GM19351 (cell line): ENCODE measurements at regions not wholly inside any gene's neighbourhood (a gene's known extent, or its start where the extent isn't known, plus 50 kb on each side); places are given as distances from the start of the nearest gene placed in this dataset.

ENCODE experiments used
- ATAC-seq: cut with Tn5 transposase; IDR thresholded peaks from one replicate; pipeline ENCODE4 v1.9.1; 2021; ENCODE audit warnings: mild to moderate bottlenecking, moderate library complexity; ENCODE audit not compliant: unreplicated experiment

DNA sequence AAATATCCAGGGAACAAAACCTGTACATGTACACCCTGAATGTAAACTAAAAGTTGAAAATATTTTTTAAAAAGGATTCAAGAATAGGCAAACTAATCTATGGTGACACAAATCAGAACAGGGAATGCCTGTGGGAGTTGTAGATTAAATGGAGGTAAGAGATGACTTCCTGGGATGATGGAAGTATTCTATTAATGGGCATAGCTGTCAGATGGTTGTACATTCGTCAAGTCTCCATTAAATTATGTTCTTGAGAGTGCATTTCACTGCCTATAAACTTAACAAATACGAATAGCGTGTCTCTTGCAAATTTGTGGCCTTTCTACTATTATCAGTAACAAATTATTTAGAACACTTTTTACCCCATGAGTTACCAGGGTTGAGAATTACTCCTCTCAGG lies 207.0 kb downstream of the HNMT start:
- ATAC-seq = no peak

DNA sequence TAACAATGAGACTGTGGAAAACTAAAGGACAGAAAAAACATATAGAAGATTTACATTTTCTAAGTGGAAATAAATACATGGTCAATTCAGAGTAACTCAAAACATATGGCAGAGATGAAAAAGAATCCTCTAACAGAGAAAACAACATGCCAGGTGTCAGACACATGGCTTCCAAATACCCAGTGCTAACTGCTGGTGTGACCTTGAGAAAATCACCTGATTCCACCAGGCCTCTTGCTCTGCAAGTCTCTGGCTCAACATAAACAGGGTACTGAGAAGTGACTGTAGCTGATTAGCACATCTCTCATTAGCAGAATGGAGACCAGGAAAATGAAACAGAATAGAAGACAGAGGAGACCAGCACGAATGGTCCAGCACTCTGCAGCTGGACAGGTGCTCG lies 210.8 kb downstream of the HNMT start:
- ATAC-seq = no peak

DNA sequence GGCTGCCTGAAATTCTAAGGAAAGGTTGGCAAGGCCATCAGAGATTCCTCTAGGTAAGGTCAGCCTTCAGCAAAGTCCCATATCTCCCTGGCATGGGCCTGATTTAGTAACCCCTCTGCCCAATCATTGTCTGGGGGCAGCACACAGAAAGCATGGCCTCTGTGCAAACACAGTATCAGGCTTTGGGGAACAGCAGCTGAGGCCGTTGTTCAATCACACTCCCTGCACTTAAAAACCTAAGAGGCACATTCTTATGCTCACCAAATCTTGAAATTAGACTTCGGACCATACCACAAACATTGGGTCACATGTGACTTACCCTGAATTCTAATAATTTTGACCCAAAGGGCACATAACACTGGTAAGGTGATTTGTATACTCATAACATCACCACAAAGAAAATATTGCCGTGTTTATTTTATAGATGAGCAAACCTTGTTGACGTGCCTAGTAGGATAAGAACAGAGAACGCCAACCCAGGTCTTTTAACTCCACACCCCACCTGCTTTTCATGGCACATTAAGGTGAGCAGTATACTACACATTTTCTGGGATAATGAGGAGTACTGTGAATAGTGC lies 212.7 kb downstream of the HNMT start:
- no peak for ATAC-seq

DNA sequence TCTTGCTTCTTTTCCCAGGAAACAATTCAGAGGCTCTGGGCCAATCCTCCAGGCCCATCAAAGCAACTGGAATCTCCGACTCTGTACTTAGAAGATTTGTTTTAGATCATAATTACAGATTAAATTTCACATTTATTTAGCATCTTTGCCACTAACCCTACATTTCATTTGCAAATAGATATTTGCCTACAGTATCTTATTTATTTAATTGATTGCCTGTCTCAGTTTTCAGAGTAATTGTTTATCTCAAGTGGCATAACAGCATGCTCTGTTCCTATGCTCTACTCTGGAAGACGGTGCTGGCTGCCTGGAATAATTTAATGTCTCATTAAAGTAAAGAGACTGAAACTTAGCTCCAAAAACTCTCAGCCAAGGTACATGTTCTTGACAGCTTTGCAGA lies 213.4 kb downstream of the HNMT start:
- no peak for ATAC-seq

DNA sequence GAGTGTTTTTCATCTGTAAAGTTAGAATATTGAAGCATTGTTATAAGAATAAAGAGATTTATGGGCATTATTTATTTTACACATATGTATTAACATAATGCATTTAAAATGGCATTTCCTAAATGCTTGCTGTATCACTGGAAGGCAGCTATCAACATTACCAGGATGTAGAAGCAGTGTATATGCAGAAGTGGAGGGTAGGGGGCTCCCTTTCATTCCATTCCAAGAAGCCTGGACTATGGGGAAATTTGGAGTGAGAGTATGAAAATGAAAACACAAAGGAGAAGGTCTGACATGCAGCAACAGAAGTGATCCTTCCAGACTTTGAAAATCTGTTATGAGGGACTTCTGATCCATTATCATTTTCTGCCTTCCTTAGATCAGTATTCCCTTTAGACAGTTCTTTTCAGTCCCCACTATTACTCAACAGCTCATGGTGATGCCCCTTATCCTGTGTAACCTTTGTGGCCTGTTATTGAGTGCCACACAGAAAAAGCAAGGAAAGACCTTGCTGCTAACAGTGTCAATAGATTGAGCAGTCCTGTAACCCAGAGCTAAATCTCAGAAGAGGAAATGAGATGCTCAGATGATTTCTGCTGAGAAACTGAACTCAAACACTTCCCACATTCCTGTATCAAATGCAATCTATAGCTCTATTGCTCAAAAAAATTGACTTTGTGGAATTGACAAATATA lies 216.6 kb downstream of the HNMT start:
- ATAC-seq = no peak

DNA sequence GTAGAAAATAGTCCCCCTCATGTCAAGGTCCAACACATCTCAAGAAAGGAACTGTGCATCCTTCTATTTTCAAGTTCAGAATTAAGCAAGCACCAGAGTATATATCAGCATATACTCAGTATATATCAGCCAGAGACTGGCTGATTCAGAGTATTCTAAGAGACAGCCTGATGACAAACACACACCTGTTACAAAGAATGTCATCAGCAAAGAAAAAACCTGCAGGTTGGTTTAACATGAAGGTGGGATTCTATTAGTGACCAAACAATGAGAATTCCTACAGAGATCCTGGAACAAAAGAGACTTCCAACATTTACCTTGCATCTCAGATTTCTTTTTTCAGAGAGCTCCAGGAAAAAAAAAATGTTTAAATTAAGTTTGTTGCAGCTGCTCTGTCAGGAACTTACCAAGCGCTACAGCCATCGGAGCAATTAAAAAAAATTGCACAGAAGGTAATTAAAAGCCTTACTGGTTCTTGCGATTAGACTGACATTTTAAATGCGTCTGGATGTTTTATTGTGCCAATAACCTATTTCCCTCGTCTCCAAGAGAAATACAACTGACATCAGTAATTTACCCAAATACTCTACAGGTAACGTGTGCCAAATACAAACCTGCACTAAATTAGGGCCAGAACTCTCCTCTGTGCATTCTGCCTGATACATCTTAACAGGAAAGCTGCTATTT lies 218.1 kb downstream of the HNMT start:
- no peak for ATAC-seq

DNA sequence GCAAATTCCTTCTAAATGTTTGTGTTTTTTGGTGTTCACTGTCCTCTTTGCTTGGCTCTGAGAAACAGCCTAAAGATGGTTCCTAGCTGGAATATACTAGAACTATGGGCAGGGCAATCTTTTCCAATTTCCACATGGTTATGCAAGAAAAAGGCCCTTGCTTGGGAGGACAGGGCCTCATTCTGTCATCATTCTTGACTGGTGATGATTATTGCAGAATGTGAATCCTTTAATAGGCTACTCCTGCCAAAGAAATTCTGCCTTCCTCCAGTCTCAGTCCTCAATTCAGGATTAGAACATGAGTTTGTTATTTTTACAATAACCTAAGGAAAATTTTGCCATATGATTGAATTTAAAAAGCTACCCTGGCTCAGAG lies 218.7 kb downstream of the HNMT start:
- ATAC-seq = no peak

DNA sequence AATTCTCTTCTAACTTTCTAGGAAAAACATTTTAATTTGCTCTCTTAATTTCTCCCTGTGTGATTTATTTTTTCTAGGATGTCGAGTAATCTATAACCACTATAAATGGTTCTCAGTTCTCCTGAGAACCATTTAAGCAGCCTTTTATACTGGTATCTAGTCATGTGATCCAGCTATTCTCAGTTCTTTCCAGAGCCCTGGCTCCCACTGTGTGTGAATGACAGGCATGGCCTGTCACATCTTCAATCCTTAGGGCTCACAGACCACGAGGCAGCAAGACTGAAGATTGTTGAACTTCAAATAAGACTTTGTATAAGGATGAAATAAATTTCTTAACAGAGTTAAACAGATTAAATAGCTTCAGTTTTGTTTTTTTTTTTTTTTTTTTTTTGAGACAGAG lies 219.4 kb downstream of the HNMT start:
- no peak for ATAC-seq

DNA sequence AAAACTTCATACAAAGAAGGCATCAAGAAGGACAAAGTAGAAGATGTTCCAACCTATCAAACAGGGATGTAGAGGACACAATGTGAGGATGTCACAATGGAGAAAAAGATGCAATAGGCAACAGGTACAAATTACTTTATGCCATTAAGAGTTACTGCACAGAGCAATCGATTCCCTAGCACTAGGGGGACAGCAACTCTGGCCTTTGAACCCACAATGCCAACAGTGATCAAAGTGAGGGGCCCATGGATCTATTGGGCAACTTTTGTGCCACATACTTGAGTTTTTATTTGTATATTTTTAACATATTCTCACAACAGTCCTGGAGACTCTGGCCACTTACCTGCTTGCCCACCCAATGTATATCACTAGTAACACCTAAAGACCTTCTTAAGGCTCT lies 220.2 kb downstream of the HNMT start:
- ATAC-seq = no peak

DNA sequence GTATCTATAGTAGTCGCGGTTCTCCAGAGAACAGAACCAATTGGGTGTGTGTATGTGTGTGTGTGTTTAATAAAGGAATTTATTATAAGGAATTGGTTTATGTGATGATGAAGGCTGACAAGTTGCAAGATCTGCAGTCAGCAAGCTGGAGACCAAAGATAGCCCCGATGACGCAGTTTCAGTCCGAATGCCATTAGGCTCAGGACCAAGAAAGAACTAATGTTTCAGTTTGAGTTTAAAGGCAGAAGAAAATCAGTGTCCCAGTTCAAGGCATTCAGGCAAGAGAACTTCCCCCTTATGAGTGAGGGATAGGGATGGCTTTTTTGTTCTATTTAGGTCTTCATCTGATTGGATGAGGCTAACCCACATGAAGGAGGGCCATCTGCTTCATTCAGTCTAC lies 221.6 kb downstream of the HNMT start:
- ATAC-seq = no peak

DNA sequence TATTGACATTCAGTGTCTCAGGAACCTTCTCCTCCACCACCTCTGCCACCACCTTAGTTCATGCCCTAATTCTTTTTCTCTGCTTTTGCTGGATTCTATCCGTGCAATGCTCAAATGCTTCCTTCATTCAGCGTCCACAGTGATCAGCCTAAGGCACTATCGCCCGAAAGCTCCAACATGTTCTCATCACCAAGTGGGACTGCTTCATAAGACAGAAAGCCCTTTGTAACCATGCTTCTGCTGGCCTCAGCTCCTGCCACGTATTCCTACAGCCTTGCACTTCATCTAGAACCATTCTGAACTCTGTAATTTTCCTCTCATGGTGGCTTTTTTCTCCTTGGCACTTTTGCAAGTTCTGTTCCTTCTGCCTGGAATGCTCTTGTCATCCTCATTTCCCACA lies 222.9 kb downstream of the HNMT start:
- ATAC-seq = no peak

DNA sequence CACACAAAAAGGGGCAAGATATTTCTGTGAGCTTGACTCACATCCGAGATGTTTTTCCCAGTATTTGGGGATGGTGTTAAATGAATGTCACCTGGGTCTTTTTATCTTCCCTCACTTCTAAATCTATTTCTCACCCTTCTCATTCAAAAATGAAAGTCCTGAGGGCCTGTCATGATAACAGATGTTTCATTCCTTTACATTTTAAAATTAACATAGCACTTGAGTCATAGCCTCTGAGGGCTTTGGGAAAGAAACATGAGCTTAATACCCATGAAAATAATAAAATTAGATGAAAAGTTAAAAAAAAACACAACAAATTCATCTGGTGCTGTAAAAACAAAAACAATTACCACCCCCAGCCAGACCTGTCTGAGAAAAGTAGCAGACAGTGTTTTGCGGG lies 226.7 kb downstream of the HNMT start:
- ATAC-seq = no peak

DNA sequence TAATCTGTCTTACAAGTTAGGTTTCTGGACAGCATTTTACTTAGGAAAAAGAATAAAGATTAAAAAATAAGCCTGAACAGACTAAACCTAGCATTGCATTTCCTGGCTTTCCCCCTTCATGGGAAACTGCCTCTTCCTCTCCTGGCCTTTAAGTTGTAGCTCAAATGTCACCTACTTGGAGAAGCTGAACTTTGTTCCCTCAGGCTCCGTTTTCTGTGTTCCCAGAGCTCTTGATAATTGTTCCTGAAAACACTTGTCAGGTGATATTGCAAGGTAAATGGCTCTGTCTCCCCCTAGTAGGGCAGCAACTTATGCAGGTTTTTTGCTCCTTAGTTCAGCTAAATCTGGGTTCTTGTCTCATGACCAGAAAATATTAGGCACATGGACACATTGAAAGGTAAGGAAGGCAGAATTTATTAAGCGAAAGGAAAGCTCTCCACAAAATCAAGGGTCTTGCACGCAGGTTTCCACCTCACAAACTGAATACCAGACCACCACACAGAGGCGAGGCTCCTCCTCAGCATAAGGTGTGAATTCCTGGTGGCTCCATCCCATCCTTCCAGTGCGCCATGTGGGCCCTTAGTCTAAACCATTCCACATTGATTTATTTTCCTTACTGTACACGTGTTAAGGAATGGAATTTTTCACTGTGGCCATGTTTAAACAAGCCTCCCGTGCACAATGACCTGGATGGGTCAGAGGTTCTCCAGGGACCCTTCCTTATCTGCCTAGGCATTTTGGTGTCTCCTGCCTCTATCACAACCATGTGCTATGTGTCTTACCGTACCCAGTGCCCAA lies 229.3 kb downstream of the HNMT start:
- no peak for ATAC-seq

DNA sequence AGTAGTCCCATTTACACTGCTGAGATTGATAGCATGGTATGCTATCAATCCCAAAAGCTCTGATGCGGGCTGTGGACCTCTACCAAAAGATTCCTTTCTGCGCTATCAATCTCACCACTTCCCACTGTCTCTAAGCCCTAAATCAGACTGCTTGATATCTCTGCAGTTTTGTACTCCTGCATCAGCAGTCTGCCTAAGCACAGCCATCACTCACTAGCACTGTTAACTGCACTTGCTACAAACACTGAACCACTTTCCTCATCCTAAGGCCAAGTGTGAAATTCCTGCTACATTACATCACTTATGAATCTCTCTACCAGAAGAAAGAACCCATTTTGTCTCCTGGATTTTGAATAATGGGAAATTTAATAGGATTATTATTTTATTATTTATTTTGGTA lies 237.0 kb downstream of the HNMT start:
- ATAC-seq = no peak

DNA sequence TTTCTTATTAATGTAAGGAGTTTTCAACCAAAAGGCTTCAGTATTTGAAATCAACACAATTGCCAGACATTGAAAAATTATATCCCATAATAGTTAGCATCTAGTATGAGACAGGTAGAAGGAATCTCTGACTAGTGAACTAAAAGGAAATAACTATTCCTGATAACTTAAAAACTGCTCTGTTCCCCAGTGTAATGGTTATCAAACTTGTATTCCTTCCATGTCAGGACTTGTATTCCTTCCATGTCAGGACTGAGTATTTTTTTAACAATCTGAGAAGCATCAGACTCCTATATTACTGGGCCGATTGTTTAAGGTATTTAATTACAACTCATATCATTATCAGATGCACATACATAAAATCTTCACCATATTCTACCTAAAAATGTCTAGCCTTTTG lies 238.5 kb downstream of the HNMT start:
- no peak for ATAC-seq

DNA sequence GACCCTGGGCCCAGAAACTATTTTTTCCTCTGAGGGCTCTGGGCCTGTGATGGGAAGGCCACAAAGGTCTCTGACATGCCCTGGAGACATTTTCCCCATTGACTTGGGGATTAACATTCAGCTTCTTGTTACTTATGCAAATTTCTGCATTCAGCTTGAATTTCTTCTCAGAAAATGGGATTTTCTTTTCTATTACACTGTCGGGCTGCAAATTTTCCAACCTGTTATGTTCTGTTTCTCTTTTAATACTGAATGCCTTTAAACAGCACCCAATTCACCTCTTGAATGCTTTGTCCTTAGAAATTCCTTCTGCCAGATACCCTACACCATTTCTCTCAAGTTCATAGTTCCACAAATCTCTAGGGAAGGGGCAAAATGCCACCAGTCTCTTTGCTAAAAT lies 241.0 kb downstream of the HNMT start:
- no peak for ATAC-seq

DNA sequence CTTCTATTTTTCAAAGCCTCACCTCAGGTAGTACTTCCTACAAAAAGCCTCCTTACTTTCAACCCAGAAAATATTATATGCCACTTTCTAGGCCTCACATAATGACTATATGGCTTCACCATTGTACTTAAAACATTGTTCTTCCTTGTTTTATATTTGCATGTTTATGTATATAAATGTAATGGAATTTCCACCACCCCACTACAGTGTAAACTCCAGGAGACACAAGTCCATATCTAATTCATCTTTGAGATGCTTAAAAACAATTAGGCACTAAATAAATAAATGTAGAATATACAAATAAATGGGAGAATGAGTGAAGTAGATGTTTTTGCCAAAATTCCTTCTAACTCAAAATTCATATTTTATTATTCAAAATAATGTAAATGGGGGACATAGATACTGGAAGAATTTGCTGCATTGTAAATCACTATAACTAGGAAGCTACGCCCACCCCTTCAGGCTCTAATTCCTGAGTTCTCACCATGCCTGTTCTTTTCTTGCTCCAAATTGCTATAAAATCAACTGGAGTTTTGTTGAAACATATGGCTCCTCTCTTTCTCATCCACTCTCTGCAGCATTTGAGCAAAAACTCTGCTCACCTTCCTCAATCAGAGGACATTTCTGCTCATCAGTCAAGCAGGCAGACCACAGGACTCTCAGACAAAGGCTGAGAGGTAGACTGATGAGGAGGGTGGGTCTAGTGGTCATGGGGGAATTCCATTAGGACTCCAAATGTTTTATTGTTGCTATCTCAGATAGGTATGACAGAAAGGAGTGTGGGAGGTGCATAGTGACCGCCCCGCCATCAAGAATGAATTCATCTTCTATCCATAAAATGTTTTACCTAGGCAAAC lies 243.0 kb downstream of the HNMT start:
- ATAC-seq = no peak

DNA sequence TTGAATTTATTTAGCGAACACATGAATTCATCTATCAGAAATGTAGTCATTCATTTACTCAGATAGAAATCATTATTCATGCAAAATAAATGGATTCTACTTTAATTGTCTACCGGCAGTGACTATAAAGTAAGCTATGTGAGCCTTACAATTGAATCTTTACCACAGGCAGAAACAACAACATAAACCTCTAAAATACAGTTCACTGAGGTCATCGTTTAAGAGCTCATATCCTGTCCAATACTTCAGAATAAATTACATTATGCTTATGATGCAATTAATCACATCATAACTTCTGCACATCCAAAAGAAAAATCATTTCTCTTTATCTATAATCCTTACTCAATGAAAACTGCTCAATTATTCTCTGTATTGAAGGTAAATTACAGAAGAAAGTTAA lies 244.7 kb downstream of the HNMT start:
- ATAC-seq = no peak

DNA sequence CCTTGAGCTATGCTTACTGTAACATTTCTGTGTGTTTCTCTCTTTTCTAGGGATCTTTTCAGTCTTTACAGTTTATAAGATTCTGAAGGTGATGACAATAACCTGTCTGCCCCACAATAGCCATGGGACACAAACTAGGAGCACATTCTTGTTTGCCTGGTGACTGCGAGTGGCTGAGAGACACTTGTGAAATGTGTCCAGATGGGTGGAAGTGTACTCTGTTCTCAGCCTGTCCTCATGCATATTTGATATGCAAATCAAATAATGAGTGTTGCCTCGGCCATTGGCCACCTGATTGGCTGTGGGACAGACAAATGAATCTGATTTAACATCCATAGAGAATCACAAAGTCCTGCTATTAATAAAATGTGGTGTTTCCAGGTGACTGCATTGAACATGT lies 246.2 kb downstream of the HNMT start:
- no peak for ATAC-seq

DNA sequence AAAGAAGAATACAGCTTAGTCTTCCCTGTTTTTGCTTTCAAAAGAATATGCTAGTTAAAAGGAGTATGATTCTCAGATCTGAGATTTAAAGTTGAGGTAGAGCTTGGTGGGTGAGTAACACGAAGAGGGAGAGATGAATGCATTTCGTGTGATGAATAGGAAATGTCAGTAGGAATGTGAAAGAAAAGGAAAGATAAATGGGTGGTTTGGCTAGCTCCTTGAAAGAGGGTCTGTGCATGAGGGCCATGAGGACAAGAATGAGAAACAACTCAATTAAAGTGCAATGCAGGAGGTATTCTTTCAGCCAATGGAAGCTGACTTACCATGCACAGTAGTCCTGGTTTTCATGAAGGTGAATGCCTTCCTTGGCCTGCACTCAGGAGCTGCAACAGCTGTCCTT lies 248.2 kb downstream of the HNMT start:
- ATAC-seq = no peak

DNA sequence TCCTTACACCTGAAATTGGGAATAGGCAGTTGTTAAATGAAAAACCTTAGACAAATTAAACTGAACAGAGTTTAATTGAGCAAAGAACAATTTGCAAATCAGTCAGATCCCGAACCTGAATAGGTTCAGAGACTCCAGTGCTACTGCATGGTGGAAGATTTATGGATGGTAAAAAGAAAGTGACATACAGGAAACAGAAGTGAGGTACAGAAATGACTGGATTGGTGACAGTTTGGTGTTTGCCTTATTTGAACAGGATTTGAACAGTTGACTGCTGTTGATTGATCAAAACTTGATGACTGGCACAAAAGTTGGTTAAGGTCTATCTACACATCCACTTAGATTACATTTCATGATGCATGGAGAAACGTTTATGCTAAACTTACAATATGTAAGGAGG lies 248.8 kb downstream of the HNMT start:
- peak; percentile 77 for ATAC-seq
